Tibial nerve (tissue), 4 donors: ENCODE measurements at regions not wholly inside any gene's neighbourhood (a gene's known extent, or its start where the extent isn't known, plus 50 kb on each side); places are given as distances from the start of the nearest gene placed in this dataset.

Experiments used
- DNase-seq, 2 donors: peaks; one replicate each; pipeline ENCODE4 v3.0.0-alpha.2; 2019; ENCODE audit warnings: low spot score in 2 of 2
- H3K27ac ChIP-seq, 4 donors: fragments of 200-600 bp; sonication (generic) in 3 of 4; one replicate each; pipeline ENCODE4 v1.5.1; 2017 to 2019; ENCODE audit warnings: mild to moderate bottlenecking in 1 of 4
- H3K27me3 ChIP-seq, 2 donors: fragments of 200-600 bp; sonication (generic) in 1 of 2; one replicate each; pipeline versions ENCODE4 v1.5.1 to v1.6.0; 2017 to 2019
- H3K36me3 ChIP-seq, 3 donors: fragments of 200-600 bp; sonication (generic); one replicate each; pipeline ENCODE4 v1.5.1; 2018 to 2019
- H3K4me1 ChIP-seq, 4 donors: fragments of 200-600 bp; sonication (generic) in 3 of 4; one replicate each; pipeline ENCODE4 v1.5.1; 2017 to 2019
- H3K4me3 ChIP-seq, 4 donors: fragments of 200-600 bp; sonication (generic) in 3 of 4; one replicate each; pipeline ENCODE4 v1.5.1; 2017 to 2019; ENCODE audit warnings: mild to moderate bottlenecking in 1 of 4, moderate library complexity in 1 of 4
- H3K9me3 ChIP-seq, 4 donors: fragments of 200-600 bp; sonication (generic) in 3 of 4; one replicate each; pipeline ENCODE4 v1.5.1; 2017 to 2019
- EP300 ChIP-seq, 2 donors: sonication (generic); formaldehyde crosslinking; IDR thresholded peaks; one replicate each; pipeline ENCODE4 v1.6.1; 2017; ENCODE audit warnings: antibody characterized with exemption in 2 of 2, mild to moderate bottlenecking in 1 of 2
- POLR2A ChIP-seq, 2 donors: fragments of 450-650 bp; IDR thresholded peaks; one replicate each; pipeline ENCODE4 v1.6.1; 2017; ENCODE audit warnings: antibody characterized with exemption in 2 of 2, mild to moderate bottlenecking in 2 of 2, moderate library complexity in 2 of 2
- whole genome bisulfite sequencing, 2 donors: methylation state at CpG; one replicate each; pipeline ENCODE4 v1.1.5; 2018; 5-methylcytosine and 5-hydroxymethylcytosine counted together
- TF ChIP-seq, protein P1 (sequence below), 5 experiments: fragments of 200-600 bp in 3 of 5; fragments of 450-650 bp in 2 of 5; sonication (generic) in 3 of 5; IDR thresholded peaks; one replicate each; pipeline ENCODE4 v1.5.1; 2016 to 2019; ENCODE audit warnings: antibody characterized with exemption in 5 of 5, mild to moderate bottlenecking in 3 of 5, moderate library complexity in 2 of 5

DNA sequence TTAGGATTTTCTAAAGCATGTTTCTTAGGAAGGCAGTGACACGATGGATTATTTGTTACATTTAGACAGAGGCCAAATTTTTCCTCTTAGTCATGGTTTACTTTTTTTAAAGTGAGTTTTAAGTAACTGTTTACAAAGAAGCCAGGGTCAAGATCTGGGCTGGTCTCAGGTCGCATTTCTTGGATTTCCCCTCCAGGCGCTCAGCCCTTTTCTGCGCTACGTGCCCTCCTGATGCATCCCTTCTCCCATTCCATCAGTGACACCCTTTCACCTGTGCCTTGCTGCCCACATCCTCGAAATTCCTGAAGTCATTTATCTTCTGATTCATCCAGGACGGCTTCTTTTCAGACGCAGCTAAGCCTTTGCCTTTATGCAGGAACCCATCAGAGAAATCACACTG lies 330.3 kb downstream of the IRX1 start:
- no peaks in the 10 kb centered on the region for H3K9me3 ChIP-seq
- DNase-seq: no peak
- H3K27ac ChIP-seq: no peak overlapping the region
- no peak overlapping the region for H3K4me3 ChIP-seq
- WGBS, 2 donors: 61 to 74% methylated on average over 8 of the region's 8 CpGs
- H3K27me3 ChIP-seq: no peaks in the 10 kb centered on the region
- no peaks in the 10 kb centered on the region for H3K4me1 ChIP-seq
- TF ChIP-seq POLR2A (IDR thresholded peaks at IDR 0.05) (no peak), EP300 (IDR thresholded peaks at IDR 0.05) (no peak)
- TF ChIP-seq, protein P1, sequence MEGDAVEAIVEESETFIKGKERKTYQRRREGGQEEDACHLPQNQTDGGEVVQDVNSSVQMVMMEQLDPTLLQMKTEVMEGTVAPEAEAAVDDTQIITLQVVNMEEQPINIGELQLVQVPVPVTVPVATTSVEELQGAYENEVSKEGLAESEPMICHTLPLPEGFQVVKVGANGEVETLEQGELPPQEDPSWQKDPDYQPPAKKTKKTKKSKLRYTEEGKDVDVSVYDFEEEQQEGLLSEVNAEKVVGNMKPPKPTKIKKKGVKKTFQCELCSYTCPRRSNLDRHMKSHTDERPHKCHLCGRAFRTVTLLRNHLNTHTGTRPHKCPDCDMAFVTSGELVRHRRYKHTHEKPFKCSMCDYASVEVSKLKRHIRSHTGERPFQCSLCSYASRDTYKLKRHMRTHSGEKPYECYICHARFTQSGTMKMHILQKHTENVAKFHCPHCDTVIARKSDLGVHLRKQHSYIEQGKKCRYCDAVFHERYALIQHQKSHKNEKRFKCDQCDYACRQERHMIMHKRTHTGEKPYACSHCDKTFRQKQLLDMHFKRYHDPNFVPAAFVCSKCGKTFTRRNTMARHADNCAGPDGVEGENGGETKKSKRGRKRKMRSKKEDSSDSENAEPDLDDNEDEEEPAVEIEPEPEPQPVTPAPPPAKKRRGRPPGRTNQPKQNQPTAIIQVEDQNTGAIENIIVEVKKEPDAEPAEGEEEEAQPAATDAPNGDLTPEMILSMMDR (IDR thresholded peaks at IDR 0.05): no peak
- no peaks in the 10 kb centered on the region for H3K36me3 ChIP-seq

DNA sequence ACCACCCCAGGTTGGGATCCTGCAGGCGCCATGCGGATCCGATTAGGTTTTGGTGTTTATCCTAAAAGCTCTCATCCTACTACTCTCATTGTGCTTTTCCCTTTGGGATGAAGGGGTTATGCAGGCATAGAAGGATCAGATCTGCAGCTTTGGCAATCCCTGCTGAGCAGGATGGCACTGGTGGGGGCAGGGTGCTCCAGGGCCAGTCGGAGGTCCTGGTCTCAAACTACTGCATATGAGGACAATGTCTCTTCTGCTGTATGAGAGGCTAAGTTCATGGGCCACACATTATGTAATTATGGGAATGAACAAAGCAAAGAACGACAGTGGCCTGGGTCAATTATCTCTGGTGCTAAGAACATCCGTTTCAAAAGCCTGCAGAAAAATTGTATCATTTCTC lies 334.2 kb downstream of the IRX1 start:
- no peaks in the 10 kb centered on the region for H3K4me1 ChIP-seq
- TF ChIP-seq EP300 (IDR thresholded peaks at IDR 0.05) (no peak), POLR2A (IDR thresholded peaks at IDR 0.05) (no peak)
- TF ChIP-seq, protein P1 (IDR thresholded peaks at IDR 0.05): no peak
- H3K27me3 ChIP-seq: no peaks in the 10 kb centered on the region
- WGBS, 2 donors: 67 to 76% methylated on average over 6 of the region's 6 CpGs
- H3K4me3 ChIP-seq: no peak overlapping the region
- H3K9me3 ChIP-seq: no peaks in the 10 kb centered on the region
- no peak for DNase-seq
- no peaks in the 10 kb centered on the region for H3K36me3 ChIP-seq
- H3K27ac ChIP-seq: no peak overlapping the region

- Histone ChIP-seq H3K27ac (no peak overlapping the region), H3K36me3 (no peaks in the 10 kb centered on the region), H3K4me1 (no peaks in the 10 kb centered on the region), H3K9me3 (peaks cover 0 to 8% (median 2%) of the 10 kb centered on the region in 4 donors), H3K27me3 (no peaks in the 10 kb centered on the region), H3K4me3 (no peak overlapping the region)
- WGBS, 2 donors: 89 to 90% methylated on average over 17 of the region's 17 CpGs
- DNase-seq: no peak
- TF ChIP-seq EP300 (IDR thresholded peaks at IDR 0.05) (no peak), POLR2A (IDR thresholded peaks at IDR 0.05) (no peak)
- TF ChIP-seq, protein P1 (IDR thresholded peaks at IDR 0.05): no peak
Observed at GRCh38 chr5:3931976-3932375, 336.3 kb downstream of the IRX1 start.

- H3K27me3 ChIP-seq: no peaks in the 10 kb centered on the region
- H3K36me3 ChIP-seq: no peaks in the 10 kb centered on the region
- no peak overlapping the region for H3K27ac ChIP-seq
- 81 to 93% methylated on average over 4 of the region's 4 CpGs for WGBS, 2 donors
- no peak for TF ChIP-seq EP300 (IDR thresholded peaks at IDR 0.05)
- TF ChIP-seq, protein P1 (IDR thresholded peaks at IDR 0.05): no peak
- peaks cover 0 to 15% (median 3%) of the 10 kb centered on the region in 4 donors for H3K9me3 ChIP-seq
- no peak overlapping the region for H3K4me3 ChIP-seq
- no peaks in the 10 kb centered on the region for H3K4me1 ChIP-seq
- DNase-seq: no peak
Observed at GRCh38 chr5:3933536-3933935, 337.9 kb downstream of the IRX1 start.

DNA sequence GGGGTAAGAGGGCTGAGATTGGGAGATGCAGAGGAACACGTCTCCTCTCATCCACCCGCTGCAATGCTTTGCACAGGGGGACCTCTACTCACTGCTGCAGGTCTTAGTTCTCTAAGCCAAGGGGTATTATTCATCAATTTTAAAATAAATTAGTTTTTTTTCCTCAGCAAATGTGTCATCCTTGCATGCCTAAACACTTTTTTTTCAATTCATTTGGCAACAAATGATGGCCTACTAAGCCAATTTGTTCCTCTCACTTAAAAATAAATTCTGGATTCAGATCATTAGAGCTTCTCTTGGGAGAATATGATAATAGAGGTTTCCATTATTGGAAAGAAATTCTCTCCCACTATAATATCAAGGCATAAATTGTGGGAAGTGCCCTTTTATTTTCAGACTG lies 338.3 kb downstream of the IRX1 start:
- WGBS, 2 donors: 58 to 82% methylated on average over 2 of the region's 2 CpGs
- TF ChIP-seq POLR2A (IDR thresholded peaks at IDR 0.05) (no peak), EP300 (IDR thresholded peaks at IDR 0.05) (no peak)
- TF ChIP-seq, protein P1 (IDR thresholded peaks at IDR 0.05): no peak
- no peak for DNase-seq

More for the DNA sequence above, 338.3 kb downstream of the IRX1 start:
- no peaks in the 10 kb centered on the region for H3K27me3 ChIP-seq
- no peaks in the 10 kb centered on the region for H3K4me1 ChIP-seq
- no peak overlapping the region for H3K4me3 ChIP-seq
- peaks cover 0 to 15% (median 3%) of the 10 kb centered on the region in 4 donors for H3K9me3 ChIP-seq
- no peaks in the 10 kb centered on the region for H3K36me3 ChIP-seq
- no peak overlapping the region for H3K27ac ChIP-seq
